ENCODE measurements at regions not wholly inside any gene's neighbourhood (a gene's known extent, or its start where the extent isn't known, plus 50 kb on each side); places are given as distances from the start of the nearest gene placed in this dataset.

DNA sequence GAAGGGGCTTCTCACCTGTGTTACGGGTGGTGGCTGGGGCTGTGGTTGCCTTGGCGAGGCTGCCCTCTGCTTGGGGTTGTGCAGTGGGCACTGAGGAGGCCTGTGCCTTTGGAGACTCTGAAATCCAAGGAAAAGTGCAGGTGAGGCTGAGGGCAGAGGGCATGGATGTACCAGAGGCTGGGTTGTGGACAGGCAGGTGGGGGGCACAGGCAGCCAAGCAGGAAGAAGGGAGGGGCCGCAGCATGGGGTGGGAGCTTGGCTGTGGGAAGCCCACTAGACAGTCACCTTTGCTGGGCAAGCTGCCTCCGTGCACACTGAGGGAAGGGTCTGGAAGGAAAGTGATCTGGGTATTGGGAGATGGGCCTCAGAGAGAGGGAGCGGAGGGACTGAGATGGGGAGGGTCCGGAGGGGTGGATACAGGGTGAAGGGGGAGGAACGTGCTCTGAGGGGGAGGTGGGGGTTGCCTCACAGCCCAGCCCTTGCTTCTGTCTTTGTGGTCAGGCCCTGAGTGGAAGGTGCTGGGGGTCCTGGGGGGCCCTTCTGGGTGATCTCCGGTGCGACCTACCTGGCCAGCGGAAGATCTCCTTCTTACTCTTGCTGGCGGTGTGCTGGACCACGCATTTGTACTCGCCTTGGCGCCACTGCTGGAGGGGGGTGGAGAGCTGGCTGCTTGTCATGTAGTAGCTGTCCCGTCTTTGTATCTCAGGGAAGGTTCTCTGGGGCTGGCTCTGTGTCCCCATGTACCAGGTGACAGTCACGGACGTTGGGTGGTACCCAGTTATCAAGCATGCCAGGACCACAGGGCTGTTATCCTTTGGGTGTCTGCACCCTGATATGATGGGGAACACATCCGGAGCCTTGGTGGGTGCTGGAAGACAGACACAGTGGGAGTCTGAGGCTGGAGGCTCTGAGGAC is 318.7 kb downstream of the TMEM121 start:
- DNase-seq (no peak), ATAC-seq (no peak)
- WGBS, 4 donors, result 78 to 87% (median 85%) methylated on average over 13 to 18 of the region's 18 CpGs
- H3K27me3 ChIP-seq, result peaks cover 0 to 8% (median 0%) of the 10 kb centered on the region in 9 donors
- no peaks in the 10 kb centered on the region for H3K36me3 ChIP-seq
- TF ChIP-seq, protein P1, sequence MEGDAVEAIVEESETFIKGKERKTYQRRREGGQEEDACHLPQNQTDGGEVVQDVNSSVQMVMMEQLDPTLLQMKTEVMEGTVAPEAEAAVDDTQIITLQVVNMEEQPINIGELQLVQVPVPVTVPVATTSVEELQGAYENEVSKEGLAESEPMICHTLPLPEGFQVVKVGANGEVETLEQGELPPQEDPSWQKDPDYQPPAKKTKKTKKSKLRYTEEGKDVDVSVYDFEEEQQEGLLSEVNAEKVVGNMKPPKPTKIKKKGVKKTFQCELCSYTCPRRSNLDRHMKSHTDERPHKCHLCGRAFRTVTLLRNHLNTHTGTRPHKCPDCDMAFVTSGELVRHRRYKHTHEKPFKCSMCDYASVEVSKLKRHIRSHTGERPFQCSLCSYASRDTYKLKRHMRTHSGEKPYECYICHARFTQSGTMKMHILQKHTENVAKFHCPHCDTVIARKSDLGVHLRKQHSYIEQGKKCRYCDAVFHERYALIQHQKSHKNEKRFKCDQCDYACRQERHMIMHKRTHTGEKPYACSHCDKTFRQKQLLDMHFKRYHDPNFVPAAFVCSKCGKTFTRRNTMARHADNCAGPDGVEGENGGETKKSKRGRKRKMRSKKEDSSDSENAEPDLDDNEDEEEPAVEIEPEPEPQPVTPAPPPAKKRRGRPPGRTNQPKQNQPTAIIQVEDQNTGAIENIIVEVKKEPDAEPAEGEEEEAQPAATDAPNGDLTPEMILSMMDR (IDR thresholded peaks at IDR 0.05), result no peak
- no peak for TF ChIP-seq POLR2A (IDR thresholded peaks at IDR 0.05)
- no peak overlapping the region for H3K27ac ChIP-seq
- intact Hi-C loops (cut with DNase I), result no loop called here
- no peak overlapping the region for H3K4me3 ChIP-seq
- no peaks in the 10 kb centered on the region for H3K4me1 ChIP-seq
- H3K9me3 ChIP-seq, result peaks cover 0 to 7% (median 0%) of the 10 kb centered on the region in 12 donors

DNA sequence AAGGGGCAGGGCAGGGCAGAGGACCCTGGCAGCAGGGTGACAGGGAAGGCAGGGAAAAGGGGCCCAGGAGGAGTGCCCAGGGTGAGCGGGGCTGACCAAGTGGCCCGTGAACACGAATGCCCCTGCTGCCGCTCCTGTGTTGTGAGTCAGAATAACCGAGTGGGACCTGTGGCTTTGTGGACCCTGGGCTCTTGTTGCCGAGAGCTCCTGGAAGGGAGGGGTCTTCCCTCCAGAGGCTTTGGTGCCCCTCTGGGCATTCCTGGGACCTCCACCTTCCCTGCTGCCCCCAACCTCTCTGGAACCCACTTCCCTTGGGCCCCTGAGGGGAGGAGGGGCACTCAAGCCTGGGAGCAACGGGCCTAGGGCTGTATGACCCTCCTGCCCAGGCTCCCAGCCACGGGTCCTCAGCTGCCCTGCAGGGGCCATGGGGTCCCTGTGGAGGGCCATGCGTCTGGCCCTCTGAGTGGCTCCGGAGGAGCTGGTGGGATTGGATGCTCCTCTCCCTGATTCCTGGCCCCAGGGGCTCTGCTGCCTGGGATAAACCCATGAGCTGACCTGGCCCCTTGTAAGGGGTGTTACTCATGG is 319.4 kb downstream of the TMEM121 start:
- Histone ChIP-seq H3K36me3 (no peaks in the 10 kb centered on the region), H3K27me3 (peaks cover 0 to 8% (median 0%) of the 10 kb centered on the region in 9 donors), H3K4me1 (no peaks in the 10 kb centered on the region), H3K4me3 (no peak overlapping the region), H3K27ac (no peak overlapping the region), H3K9me3 (peaks cover 0 to 7% (median 0%) of the 10 kb centered on the region in 12 donors)
- DNase-seq (no peak), ATAC-seq (no peak)
- TF ChIP-seq, protein P1 (IDR thresholded peaks at IDR 0.05), result no peak
- no peak for TF ChIP-seq POLR2A (IDR thresholded peaks at IDR 0.05)
- 79 to 86% (median 83%) methylated on average over 8 to 10 of the region's 10 CpGs for WGBS, 4 donors
- intact Hi-C loops (cut with DNase I), result no loop called here

DNA sequence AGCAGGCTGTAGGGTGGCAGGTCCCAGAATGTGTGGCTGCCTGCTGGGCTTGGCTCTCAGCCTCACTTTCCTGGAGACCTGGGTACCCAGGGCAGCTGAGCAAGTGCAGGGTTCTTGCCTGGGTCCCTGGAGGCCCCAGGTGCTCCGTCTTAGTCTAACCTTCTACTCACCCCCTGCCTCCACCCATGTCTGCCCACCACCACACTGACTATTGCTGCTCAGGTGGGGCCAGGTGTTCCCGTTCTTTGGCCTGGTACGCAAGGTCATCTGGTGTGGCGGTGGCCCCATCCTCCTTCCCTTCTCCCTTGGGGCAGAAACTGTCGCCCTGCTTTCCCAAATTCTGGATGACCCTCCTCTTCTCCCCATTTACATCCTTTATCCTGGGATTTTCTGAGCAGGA is 319.9 kb downstream of the TMEM121 start:
- Histone ChIP-seq H3K36me3 (no peaks in the 10 kb centered on the region), H3K27me3 (peaks cover 0 to 8% (median 0%) of the 10 kb centered on the region in 9 donors), H3K4me3 (no peak overlapping the region), H3K9me3 (peaks cover 0 to 7% (median 0%) of the 10 kb centered on the region in 12 donors), H3K27ac (no peak overlapping the region), H3K4me1 (no peaks in the 10 kb centered on the region)
- 73 to 82% (median 81%) methylated on average over 5 of the region's 5 CpGs for WGBS, 4 donors
- TF ChIP-seq, protein P1 (IDR thresholded peaks at IDR 0.05), result no peak
- no peak for TF ChIP-seq POLR2A (IDR thresholded peaks at IDR 0.05)
- no peak for ATAC-seq
- peak in 1 of 5 donors; percentile 8 for DNase-seq
- intact Hi-C loops (cut with DNase I), result no loop called here

DNA sequence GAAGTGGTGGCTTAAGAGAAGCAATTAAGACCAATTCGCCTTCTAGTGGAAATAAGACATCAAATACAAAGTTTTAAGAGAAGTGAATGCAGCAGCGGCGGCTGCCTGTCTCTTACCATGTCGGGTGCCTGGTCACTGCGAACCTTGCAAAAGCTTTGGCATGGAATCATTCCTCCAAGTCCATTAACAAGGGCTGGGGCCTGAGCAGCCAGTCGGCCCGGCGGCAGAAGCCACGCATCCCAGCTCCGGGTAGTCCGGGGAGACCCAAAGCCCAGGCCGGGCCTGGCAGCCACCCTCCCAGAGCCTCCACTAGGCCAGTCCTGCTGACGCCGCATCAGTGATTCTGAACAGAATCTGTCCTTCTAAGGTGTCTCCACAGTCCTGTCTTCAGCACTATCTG is 321.0 kb downstream of the TMEM121 start:
- Histone ChIP-seq H3K4me1 (no peaks in the 10 kb centered on the region), H3K27ac (no peak overlapping the region), H3K36me3 (no peaks in the 10 kb centered on the region), H3K9me3 (peaks cover 0 to 7% (median 0%) of the 10 kb centered on the region in 12 donors), H3K27me3 (peaks cover 0 to 8% (median 0%) of the 10 kb centered on the region in 9 donors), H3K4me3 (no peak overlapping the region)
- WGBS, 4 donors, result 85 to 91% (median 89%) methylated on average over 14 of the region's 14 CpGs
- DNase-seq (no peak), ATAC-seq (no peak)
- intact Hi-C loops (cut with DNase I), result no loop called here
- TF ChIP-seq, protein P1 (IDR thresholded peaks at IDR 0.05), result no peak

All from heart left ventricle (tissue), 16 donors.